Astrocyte of the hippocampus (primary cell): ENCODE measurements at regions not wholly inside any gene's neighbourhood (a gene's known extent, or its start where the extent isn't known, plus 50 kb on each side); places are given as distances from the start of the nearest gene placed in this dataset.
A peak's percentile ranks its signal among the peaks of the same experiment; 100 is the strongest.
"Not testable (repeated sequence)": the region's sequence is repeated elsewhere in the genome, so short reads cannot be mapped to it uniquely, and the experiment has no call there.

ENCODE experiments used
- DNase-seq: peaks from one replicate; pipeline ENCODE4 v3.0.0; 2011; ENCODE audit warnings: low read depth, low spot score

DNA sequence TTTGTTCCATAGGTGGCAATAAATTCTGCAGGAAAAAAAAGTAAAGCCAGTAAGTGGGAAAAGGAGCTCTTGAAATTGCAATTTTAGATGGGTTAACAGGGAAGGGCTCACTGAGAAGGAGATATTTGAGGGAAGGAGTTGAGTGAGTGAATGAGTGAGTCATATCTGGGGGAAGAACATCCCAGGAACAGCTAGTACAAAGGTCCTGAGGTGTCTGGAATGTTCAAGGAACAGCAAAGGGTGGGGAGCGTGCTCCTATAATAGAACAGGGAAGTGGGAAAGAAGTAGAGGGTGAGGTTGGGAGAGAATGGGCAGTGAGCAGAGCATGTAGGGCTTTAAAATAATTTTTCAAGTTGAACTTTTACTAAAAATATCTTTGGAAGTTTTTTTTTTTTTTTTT is 68.0 kb upstream of the PSME4 start:
- DNase-seq = no peak

DNA sequence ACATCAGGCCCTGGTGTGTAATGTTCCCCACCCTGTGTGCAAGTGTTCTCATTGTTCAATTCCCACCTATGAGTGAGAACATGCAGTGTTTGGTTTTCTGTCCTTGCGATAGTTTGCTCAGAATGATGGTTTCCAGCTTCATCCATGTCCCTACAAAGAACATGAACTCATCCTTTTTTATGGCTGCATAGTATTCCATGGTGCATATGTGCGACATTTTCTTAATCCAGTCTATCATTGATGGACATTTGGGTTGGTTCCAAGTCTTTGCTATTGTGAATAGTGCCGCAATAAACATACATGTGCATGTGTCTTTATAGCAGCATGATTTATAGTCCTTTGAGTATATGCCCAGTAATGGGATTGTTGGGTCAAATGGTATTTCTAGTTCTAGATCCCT is 60.5 kb upstream of the PSME4 start:
- DNase-seq = not testable (repeated sequence)

DNA sequence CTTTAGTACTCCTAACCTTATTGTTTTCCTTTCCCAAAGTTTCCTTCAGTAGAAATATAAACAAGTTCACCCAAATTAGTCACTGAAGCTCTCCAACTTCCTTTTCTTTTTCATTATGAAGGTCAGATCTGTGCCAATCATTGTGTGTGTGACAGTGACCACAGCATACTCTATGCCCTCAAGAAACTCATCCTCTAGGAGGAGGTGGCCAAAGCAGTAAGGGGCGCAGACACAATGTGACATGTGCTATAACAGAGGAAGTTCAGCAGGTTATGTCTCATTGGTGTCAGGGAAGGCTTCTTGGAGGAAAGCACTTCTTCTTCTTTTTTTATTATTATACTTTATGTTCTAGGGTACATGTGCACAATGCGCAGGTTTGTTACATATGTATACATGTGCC is 60.0 kb upstream of the PSME4 start:
- DNase-seq = no peak

DNA sequence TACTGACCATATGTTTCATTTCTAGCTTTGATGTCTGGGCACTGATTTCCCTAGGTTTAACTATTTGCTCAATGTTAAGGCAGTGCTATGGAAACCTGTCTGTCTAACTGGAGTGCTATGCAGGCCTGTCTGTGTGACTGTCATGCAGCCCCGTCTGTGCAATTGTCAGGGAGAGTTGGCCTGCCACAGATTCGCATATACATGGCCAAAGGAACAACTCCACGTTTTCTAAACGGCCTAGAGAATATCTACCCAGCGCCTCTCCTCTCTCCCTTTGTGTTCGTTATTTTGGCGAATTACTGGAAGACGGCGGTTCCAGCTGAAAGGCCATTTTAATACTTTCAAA is 59.6 kb upstream of the PSME4 start:
- peak; percentile 15 for DNase-seq

DNA sequence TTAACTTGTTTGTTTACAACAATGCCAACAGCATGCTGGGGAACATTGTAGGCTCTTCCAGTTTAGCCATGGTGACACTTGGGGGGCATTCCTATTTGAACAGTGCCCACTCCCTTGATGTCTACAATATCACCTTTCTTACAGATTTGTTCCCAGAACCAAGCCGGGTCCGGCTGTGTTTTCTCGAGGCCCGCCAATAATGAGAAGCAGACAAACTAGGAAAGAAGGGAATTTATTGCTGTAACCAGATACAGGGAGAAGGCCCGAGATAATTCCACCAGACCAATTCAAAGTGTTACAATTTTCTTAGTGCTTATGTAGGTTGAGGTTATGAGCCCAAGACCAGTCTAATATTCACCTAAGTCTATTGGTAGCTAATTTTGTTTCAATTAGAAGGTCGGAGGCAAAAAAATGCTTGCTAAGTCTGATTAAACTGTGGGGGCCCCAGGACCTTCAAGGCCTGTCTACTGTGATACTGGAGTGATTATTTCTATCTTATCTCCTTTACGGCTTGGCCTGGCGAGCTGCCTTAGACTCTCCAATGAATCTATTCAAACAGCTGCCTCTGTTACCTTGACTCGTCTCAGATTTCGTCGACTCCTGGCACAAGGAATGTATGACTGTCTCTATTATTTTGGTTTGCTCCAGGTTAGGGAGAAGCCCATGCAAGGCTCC is 59.1 kb upstream of the PSME4 start:
- DNase-seq = peak; percentile 11

DNA sequence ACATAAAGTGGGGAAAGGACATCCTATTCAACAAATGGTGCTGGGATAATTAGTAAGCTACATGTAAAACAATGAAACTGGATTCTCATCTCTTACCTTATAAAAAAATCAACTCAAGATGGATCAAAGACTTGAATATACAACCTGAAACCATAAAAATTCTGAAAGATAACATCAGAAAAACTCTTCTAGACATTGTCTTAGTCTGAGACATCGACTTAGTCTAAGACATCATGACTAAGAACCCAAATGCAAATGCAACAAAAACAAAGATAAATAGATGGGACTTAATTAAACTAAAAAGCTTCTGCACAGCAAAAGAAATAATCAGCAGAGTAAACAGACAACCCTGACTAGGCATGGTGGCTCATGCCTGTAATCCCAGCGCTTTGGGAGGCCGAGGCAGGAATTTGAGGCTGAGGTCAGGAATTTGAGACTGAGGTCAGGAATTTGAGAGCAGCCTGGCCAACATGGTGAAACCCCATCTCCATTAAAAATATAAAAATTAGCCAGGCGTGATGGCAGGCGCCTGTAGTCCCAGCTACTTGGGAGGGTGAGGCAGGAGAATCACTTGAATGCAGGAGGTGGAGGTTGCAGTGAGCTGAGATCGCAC is 54.8 kb upstream of the PSME4 start:
- DNase-seq = not testable (repeated sequence)

DNA sequence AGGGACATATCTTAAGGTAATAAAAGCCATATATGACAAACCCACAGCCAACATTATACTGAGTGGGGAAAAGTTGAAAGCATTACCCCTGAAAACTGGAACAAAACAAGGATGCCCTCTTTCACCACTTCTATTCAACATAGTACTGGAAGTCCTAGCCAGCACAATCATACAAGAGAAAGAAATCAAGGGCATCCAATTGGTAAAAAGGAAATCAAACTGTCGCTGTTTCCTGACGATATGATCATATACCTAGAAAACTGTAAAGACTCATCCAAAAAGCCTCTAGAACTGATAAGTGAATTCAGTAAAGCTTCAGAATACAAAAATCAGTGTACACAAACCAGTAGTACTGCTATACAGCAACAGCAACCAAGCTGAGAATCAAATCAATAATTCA is 53.8 kb upstream of the PSME4 start:
- no peak for DNase-seq

DNA sequence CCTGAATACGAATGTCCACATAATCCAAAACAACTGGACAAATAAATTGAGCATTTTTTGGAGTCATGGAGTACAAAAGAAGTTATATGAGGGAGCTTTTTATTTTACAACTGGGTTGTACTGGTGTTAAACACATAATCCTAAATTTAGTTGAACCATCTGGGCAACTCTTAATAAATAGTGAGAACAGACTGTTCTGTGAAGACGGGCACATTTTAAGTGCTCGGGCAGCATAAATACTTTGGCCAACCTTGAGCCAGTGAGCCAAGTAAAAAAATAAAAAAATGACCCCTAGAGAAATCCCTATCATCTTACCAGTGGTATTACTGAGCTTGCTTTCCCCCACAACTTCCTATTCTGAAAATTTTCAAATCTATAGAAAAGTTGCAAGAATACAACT is 50.9 kb upstream of the PSME4 start:
- no peak for DNase-seq

DNA sequence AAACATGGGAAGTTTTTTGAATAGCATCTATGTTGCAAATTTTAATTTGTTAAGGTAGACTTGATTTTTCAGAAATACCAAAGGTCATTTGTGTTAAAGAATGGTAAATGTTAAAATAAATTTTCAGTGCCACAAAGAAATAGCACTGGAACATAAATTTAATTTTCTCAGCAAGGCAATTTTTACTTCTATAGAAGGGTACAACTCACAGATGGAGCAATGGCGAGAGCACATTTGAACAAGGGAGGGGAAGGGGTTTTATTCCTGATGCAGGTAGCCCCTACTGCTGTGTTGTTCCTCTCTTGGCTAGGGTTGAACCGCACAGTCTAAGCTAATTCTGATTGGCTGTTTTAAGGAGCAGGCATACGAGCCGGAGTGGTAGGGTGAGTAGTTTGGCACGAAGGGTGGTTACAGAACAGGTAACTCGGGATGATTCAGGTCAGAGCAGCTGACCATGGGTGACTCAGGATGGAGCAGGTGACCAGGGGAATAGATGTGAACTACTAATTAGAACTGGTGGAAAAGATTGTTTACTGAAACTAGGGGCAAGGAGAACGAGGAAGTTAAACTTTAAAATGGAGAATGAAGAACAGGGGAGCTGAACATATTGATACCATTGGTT is 50.1 kb upstream of the PSME4 start:
- DNase-seq = no peak
